ENCODE measurements at regions not wholly inside any gene's neighbourhood (a gene's known extent, or its start where the extent isn't known, plus 50 kb on each side); places are given as distances from the start of the nearest gene placed in this dataset.

- no peak for TF ChIP-seq CTCF (IDR thresholded peaks at IDR 0.05)
- TF ChIP-seq POLR2A (IDR thresholded peaks at IDR 0.05) = no peak
Observed at GRCh38 chr1:114336360-114336759, 174.6 kb downstream of the TRIM33 start.

All from stomach (tissue), 4 donors.